Stimulated activated CD4-positive, alpha-beta T cell treated with anti-CD3 and anti-CD28 coated beads, Interleukin-15, amount 100 ng/mL, for 1 hour (primary cell): ENCODE measurements at regions not wholly inside any gene's neighbourhood (a gene's known extent, or its start where the extent isn't known, plus 50 kb on each side); places are given as distances from the start of the nearest gene placed in this dataset.

Source experiments
- DNase-seq, 2 donors: peaks; one replicate each; pipeline ENCODE4 v3.0.0-alpha.2; 2020; ENCODE audit warnings: low read depth in 1 of 2, low spot score in 1 of 2

DNA sequence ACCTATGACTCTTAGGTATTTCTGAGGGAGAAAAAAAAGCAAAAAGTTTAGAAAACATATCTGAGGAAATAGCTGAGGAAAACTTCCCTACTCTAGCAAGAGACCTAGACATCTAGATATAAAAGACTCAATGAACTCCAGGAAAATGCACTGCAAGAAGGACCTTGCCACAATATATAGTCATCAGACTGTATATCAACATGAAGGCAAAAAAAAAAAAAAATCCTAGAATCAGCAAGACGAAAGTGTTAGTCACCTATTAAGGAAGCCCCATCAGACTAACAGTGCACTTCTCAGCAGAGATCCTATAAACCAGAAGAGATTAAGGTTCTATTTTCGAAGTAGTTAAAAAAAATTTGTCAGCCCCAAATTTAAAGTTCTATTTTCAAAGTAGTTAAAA is 166.2 kb downstream of the TMEM38B start:
- no peak for DNase-seq

DNA sequence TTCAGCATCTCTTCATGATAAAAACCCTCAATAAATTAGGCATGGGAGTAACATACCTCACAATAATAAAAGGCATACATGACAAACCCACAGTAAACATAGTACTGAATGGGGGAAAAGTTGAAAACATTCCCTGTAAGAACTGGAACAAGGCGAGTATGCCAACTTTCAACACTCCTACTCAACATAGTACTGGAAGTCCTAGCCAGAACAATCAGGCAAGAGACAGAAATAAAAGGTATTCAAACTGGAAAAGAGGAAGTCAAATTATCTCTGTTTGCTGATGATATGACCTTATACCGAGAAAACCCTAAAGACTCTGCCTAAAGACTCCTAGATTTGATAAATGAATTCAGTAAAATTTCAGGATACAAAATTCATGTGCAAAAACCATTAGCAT is 167.6 kb downstream of the TMEM38B start:
- DNase-seq = no peak

DNA sequence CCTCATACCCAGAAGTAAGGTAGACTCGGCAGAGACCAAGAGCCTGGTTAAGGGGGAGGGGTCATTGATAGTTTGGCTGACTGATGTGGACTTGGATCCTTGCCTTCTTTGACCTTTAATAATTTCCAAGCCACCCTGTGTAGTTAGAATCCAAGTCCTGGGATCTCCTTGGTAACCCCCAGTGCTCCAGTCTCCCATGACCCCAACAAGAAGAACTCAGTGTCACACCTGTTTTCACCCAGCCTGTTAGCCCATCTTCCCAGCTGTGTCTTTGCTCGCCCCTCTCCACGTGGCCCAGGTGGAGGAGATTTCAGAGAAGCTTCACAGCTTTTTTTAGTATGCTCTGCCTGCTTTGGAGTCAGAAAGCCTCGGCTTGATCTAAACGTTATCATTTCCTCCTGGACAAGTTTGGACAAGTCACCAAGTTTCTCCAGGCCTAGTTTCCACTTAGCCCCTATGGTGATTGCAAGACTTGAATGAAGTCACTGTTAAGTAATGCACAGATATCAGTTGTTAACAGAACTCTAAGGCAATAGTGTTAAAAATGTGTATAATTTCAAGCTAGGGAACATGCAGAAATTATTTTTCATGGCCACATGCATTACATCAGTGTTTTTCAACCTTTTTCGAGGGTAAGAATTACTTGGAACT is 170.0 kb downstream of the TMEM38B start:
- no peak for DNase-seq

DNA sequence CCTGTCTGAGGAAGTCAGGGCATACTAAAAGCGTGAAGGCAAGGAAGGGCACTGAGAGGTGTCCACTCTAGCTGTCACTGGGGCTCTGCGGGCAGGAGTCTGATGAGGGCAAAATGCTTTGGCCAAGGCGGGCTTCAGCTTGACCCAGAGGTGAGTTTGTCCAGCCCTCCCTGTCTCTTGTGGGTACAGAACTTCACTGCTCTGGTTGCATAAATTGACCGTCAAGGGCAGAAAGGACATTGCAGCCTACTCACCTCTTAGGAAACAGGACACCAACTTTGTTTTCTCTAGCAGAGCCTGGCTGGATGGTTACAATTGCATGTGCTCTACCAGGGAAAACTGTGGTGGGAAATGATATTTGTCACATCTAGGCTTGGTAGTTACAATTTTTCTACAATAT is 170.9 kb downstream of the TMEM38B start:
- DNase-seq = no peak

DNA sequence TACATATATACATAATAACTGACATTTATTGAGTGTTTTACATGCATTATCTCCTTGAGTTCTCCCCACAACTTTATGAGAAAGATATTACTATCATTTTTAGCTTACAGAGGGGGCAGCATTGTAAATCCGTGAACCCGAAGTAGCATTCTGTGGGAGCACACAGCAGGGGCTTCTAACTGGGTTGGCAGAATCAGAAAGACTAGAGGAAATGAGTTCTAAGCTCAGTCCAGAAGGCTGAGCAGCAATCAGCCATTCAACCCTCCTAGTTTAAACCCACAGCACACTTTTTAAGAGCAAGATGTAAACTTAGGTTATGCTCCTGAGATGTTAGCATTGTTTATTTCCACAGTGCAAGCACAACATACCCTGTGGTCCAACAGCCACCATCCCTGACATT is 177.2 kb downstream of the TMEM38B start:
- no peak for DNase-seq

DNA sequence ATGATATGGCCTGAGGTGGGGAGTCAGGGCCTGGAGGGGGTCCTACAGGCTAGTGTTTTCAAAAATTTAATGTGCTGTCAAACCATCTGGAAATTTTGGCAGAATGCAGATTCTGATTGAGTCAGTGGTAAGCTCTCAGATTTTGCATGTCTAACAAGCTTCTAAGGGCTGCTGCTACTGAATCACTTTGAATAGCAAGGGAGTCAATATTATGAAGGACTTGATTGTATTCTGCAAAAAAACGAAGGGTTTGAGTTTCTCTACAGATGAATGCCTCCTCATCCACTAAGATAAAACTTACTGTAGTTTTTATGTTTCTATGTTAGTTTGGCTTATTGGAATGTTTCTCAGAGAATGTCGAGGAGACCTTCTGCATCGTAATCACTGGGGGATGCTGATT is 179.5 kb downstream of the TMEM38B start:
- DNase-seq = no peak

DNA sequence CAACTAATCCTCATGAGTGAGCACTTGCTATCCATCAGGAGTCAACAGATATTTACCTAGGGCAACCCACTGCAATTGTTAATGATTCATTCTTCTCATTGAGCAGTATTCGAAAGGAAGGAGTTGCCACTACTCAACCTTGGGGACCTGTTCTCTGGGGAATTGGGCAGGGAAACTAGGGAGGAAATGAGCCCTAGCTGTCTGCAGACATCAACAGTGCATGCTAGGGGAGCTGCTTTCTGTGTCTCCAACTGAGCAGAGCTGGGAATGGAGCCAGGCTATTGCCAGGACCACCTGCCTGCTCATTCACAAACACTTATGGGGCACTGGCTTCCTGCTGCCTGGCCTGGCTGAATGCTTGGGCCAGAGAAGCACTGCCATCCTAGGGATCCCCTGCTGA is 183.4 kb downstream of the TMEM38B start:
- DNase-seq = no peak

DNA sequence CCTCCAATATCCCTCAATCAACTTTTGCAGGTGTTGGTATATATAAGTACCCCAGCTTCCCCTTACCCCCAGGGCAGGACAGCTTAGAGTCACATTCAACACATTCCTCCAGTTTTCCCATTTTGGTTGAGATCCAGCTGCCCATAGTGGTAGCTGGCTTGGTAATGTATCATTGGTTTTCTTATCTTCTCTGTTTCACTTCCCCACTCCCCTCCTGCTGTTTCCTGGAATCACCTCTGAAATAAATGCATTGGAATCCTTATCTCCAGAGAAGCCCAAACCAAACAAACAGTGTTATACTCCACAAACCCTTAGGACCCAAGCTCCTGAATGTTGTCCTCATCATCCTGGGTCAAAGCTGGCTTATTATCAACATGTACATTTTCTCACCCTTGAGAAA is 184.8 kb downstream of the TMEM38B start:
- no peak for DNase-seq

DNA sequence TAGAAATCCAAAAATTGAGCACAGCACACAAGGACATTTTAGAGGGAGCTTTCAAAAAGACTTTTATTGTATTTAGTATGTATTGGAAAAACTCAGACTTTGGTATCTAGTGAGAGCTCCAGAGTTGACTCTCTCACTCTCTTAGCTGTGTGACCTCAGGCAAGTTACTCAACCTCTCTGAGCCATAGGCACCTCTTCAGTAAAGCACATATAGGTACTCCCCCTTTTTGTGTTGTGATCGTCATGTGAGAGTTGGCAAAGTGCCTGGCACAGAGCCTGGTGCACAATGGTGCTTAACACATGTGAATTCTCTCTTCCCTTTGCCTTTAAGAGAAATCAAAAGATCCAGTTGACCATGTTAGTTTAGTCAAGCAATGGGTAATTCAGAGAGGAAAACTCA is 186.2 kb downstream of the TMEM38B start:
- DNase-seq = no peak

DNA sequence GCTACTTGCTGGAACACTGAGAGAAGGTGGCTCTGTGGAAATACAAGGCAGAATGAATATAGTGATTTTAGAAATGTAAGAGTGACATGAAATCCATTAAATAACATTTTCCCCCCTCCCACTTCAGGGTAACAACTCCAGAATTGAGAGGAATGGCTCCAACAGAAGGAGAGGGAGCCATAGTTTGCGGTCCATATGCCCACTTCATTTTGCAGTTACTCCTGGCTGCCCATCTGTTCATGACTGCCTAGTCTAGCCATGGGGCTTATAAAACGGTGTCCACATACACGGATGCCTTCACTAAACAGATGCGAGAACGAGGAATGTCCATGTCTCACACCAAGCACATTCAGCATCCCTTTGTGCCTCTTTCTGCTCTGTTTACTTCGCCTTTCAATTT is 186.7 kb downstream of the TMEM38B start:
- no peak for DNase-seq

DNA sequence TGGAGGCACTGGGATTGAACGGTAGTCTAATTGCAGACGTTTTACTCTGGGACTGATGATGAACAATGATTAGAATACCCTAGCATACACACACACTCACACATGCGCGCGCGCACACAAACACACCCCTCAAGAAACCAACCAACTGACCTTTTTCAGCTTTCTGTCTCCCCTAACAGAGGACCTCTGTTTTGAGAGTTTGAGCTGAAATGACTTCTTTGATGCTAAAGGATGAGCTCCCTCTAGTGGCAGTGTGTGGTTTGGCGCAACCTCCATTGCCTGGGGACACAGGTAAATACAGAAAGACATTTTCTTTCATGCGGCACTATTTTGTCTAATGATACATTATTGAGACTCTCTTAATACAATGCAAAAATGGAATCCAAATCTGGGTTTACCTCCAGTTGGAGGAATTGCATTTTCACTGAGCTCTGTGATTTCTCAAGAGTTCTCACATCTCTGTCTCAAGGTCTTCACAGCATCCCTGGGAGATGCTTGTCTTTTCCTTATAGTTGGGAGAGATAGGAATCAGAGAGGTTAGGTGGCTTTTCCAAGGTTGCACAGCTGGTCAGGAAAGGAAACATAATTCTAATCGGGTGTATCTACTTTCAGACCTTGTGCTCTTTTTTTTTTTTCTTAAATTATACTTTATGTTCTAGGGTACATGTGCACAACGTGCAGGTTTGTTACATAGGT is 187.5 kb downstream of the TMEM38B start:
- DNase-seq = peak; percentile 25 to 41

DNA sequence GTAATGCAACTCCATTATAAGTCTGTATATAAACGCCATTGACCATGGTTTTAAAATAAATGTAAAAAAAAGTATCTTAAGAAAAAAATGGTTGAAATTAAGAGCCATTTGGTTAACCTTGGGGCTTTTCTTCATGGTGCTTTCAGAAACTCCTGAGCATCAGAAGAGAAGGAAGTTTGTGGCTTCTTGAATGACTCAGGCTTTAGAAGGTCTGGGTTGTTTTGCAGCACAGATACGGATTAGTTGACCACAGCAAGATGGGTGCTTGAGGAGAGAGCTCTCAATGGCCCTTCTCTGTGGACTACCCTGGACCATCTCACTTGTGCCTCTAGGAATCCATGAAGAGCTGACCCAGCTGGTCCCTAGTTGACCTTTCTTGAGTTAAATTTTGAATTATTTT is 189.5 kb downstream of the TMEM38B start:
- DNase-seq = no peak

DNA sequence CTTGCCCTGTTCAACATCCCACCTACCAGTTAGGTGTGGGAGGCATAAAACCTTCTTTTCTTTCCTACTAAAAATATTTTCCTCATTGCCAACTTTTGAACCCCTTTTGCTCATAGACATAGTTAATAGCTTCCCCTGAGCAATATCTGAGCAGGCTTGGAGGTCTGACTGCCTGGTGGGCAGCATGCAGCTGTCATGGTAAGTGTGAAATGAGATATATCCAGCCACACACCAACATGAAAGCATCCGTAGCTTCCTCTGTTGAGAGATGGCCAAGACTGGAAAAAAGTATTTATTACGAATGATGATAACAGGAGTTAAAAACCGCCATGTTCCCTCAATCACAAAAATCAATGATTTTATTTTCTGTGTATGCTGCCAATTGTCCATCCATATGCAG is 190.1 kb downstream of the TMEM38B start:
- DNase-seq = no peak

DNA sequence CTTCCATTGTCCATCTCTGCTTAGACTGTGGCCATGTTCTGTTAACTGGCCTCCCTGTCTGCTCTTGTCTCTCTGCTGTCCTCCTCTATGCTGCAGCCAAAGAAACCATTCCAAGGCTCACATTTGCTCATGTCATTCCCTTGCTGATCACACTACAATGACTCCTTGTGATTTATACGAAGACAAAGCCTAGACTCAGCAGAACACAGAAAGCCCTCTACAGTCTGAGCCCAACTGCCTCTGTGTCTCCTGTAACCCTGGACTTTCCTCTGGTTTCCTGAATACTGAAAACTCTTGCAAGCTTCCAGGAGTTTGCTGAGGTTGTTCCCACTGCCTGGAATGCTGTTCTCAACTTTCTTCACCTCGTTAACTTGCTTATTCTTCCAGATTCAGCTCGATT is 191.8 kb downstream of the TMEM38B start:
- DNase-seq = no peak

DNA sequence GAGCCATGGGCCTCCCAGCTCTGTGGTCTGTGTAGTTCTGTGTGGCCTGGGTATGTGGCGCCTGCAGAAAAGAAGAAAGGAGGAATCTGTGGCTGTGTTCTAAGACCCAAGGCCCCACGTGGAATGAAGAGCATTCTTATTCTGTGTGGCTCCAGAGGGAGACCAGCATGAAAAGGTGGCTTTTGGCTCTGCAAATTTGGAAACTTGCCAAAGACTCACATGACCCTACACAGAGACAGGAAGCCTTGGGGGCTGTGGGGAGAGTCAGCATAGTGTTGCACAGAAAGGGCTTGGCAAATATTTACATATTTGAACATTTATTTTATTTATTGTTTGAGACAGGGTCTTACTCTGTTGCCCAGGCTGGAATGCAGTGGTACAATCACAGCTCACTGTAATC is 193.3 kb downstream of the TMEM38B start:
- no peak for DNase-seq

DNA sequence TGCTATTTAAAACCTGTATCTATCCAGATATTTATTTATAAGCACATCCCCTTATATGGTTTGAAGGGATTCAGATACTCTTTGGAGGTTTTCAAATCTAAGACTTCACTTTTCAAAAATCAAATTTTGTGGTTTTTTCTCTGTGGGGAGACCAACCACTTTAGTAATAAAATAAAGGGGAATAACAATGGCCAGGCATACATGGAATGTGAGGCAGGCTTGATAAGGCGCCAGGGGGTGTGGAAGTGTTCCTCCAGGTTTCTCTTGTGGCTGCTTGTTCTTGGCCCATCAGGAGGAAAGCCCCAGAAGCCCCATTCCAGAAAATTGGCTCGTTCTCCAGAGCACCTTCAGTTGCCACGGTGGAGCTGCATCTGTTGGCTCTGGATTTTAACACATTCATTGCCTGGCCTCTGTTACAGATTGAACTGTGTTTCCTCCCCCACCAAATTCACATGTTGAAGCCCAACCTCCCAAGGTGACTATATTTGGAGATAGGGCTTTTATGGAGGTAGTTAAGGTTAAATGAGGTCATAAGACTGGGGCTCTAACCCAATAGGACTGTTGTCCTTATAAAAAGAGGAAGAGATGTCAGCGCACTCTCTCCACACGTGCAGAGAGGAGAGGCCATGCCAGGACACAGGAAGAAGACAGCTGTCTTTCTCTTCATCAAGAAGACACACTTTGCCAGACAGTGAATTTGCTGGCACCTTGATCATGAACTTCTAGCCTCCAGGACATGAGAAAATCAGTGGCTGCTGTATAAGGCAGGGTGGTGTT is 195.9 kb downstream of the TMEM38B start:
- DNase-seq = no peak

DNA sequence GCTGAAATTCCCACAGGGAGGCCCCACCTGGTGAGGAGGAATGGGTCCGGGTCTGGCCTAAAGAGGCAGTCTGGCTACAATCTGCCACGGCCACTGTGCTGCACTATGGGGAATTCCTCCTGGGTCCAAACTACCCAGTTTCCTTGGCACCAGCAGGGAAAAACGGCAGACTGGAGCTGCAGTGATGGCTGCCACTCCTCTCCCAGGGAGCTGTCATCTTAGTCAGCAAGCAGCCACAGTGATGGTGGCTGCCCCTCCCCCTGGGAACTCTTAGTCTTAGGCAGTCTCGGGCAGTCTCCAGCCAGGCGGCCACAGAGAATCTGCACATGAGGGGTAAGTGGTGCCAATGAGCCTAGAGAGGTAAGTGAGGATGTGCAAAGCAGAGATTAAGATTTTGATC is 205.8 kb downstream of the TMEM38B start:
- no peak for DNase-seq

DNA sequence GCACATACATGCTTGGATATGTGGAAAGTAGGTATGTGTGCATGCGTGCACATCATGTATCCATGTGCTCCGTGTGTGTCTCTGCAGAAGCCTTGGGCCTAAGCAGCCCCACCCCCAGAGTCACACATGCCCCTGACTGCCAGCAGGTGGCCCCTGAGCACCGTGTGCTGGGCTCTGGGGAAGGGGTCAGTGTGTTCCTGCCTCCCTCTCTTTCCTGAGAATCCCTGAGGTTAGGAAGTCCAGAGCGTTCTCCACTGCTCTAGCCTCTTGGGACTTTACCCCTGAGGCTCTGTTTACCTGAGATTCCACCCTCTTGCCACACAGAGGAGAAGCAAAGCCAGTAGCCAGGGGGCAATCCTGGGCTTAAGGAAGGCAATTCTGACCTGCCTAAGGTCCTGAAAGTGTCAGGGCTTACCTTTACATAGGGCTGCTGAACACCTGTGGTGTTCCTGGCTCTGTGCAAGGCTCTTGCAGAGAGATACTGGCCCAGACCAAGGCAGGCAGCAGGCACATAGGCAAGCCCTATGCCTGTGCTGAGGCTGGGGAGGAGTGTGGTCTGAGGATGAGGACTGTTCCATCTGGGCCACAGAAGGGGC is 207.3 kb downstream of the TMEM38B start:
- no peak for DNase-seq

DNA sequence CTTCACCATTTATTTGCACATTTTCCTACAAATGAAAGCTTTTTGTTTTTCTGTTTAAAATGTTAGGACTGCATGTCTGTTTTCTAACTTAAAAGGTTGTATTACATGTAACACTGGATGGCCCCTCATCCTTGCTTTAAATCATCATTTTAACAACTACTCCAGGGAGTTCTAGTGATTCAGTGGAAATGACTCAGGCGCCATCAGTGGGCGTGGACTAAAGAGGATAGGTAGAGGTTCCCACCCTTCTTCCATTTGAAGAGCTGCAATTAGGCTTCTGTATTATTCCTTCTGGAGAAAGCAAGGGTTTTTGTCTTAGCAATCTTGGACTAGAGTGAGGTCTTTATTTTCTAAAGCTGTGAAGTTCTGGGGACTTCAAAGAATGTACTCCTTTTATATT is 213.7 kb downstream of the TMEM38B start:
- DNase-seq = no peak

DNA sequence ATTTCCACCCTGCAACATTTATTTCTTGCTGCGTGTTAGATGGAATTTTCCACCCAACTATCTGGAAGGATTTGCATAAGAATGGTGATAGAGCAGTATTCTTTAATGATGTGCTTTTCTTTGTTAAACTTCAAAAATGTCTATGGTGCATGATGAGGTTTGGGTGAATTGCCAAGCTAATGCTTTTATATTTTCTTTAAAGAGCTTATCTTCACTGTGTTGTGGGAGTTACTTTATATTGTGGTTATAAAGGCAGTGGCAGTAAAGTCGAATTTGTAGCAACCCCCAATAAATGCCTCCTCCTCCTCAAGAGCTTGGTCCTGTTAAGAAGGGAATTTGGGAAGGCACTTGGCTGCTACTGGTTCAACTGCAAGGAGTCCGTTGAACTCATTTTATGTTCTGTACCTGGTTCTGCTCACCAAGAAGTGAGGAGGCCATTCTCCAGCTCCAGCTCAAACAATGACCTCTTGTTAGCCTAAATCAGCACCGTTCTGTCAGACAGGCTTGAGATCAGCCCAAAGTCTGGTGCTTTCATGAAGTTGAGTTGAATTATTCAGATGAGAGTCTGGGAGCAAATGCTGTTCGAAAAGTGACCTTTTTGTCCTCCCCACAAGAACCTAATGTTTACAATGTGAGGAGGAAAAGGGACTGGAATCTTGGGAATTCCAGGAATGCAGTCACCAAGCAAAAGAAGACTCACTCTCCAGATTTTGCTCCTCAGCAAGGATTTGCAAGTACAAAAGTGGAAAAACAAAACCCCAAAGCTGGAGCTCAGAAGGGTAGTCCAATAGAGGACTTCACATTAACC is 217.0 kb downstream of the TMEM38B start:
- no peak for DNase-seq

DNA sequence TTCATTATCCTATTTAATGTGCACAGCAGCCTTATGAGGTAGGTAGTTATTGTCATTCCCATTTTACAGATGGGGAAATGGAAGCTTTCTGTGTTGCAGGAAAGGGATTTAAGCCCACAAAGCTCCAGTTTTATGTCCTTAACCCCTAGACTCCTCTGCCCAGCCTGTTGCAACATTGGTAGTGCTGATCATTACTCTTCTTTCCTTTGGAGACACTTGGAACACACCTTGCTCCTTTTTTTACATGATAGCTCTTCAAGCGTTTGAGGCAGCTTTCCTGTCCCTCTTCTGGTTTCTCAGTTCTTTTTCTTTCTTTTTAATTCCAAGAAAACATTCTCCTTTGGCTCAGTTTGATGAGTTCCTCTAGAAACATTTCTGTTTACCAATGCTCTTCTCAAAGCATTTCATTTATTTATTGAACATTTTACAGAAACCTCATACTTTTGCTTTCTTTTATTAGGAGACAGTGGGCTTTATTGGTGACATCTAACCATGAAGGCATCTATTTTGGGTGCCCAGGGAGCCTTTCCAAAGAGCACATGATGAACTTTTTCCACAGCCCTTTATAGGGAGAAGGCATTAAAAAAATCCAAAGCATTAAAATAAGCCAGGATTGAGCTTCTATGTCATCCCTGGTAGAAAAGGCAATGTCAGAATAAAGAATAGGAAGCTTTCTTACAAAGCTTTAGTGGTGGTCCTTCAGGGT is 218.0 kb downstream of the TMEM38B start:
- DNase-seq = no peak
